HEK293 (cell line): ENCODE measurements at regions not wholly inside any gene's neighbourhood (a gene's known extent, or its start where the extent isn't known, plus 50 kb on each side); places are given as distances from the start of the nearest gene placed in this dataset.
"Not testable (repeated sequence)": the region's sequence is repeated elsewhere in the genome, so short reads cannot be mapped to it uniquely, and the experiment has no call there.

ENCODE experiments used
- CTCF ChIA-PET: fragments of 350-600 bp; formaldehyde crosslinking; extraction: SDS; loops from one replicate; lab custom pipeline; 2021; ENCODE audit warnings: antibody characterized with exemption; lab: Yijun Ruan, JAX
- POLR2A ChIA-PET: fragments of 300-600 bp; formaldehyde crosslinking; extraction: SDS; loops from one replicate; lab custom pipeline; 2020; ENCODE audit warnings: antibody characterized with exemption, inconsistent platforms; lab: Yijun Ruan, JAX
- H3K27ac ChIP-seq: fragments of 200-500 bp; sonication (Bioruptor generic); 2 replicates; pipeline ENCODE4 v1.5.1; 2014; ENCODE audit warnings: low read depth, low read length, control low read depth, inconsistent platforms; ENCODE audit errors: extremely low read depth
- H3K36me3 ChIP-seq, 2 experiments: fragments of 200-500 bp in 1 of 2; sonication (Bioruptor generic) in 1 of 2; 1 replicate in 1 of 2; 2 replicates in 1 of 2; pipeline ENCODE4 v1.5.1; 2014 to 2017; ENCODE audit warnings: inconsistent platforms in 2 of 2, low read length in 2 of 2; ENCODE audit not compliant: control insufficient read depth in 2 of 2, insufficient read depth in 1 of 2
- H3K4me1 ChIP-seq: fragments of 200-500 bp; sonication (Bioruptor generic); 2 replicates; pipeline ENCODE4 v1.5.1; 2014; ENCODE audit warnings: mild to moderate bottlenecking, low read length, inconsistent platforms; ENCODE audit not compliant: control insufficient read depth, insufficient read depth
- H3K4me3 ChIP-seq: 2 replicates; pipeline ENCODE4 v1.5.1; 2011; ENCODE audit warnings: low read depth, mild to moderate bottlenecking, control low read depth, low read length, moderate library complexity
- H3K9me3 ChIP-seq: fragments of 200-500 bp; sonication (Bioruptor generic); 2 replicates; pipeline ENCODE4 v1.5.1; 2014; ENCODE audit warnings: low read depth, low read length, inconsistent platforms; ENCODE audit not compliant: control insufficient read depth, insufficient read depth
- GLIS1 ChIP-seq: fragments of 450-650 bp; formaldehyde crosslinking; IDR thresholded peaks from 2 replicates; pipeline ENCODE4 v1.5.1; 2016; ENCODE audit warnings: missing biosample characterization, missing genetic modification characterization
- MZF1 ChIP-seq: fragments of 450-650 bp; formaldehyde crosslinking; IDR thresholded peaks from 2 replicates; pipeline ENCODE4 v1.5.1; 2017; ENCODE audit warnings: missing biosample characterization, missing genetic modification characterization, borderline replicate concordance
- ZBTB1 ChIP-seq: fragments of 450-650 bp; formaldehyde crosslinking; IDR thresholded peaks from 2 replicates; pipeline ENCODE4 v1.5.1; 2016; ENCODE audit warnings: missing biosample characterization, missing genetic modification characterization
- ZNF341 ChIP-seq: fragments of 450-650 bp; formaldehyde crosslinking; IDR thresholded peaks from 2 replicates; pipeline ENCODE4; 2016; ENCODE audit warnings: low read depth, missing biosample characterization, missing genetic modification characterization
- ZNF530 ChIP-seq: fragments of 450-650 bp; formaldehyde crosslinking; IDR thresholded peaks from 2 replicates; pipeline ENCODE4 v1.5.1; 2016; ENCODE audit warnings: low read depth, missing biosample characterization, missing genetic modification characterization
- ZNF571 ChIP-seq: fragments of 450-650 bp; formaldehyde crosslinking; IDR thresholded peaks from 2 replicates; pipeline ENCODE4 v1.5.0; 2017; ENCODE audit warnings: missing biosample characterization, missing genetic modification characterization
- ZNF664 ChIP-seq: fragments of 450-650 bp; formaldehyde crosslinking; IDR thresholded peaks from 2 replicates; pipeline ENCODE4 v1.5.1; 2016; ENCODE audit warnings: missing biosample characterization, missing genetic modification characterization
- TF ChIP-seq, protein P1 (sequence below): fragments of 450-650 bp; formaldehyde crosslinking; IDR thresholded peaks from 2 replicates; pipeline ENCODE4 v1.5.1; 2016; ENCODE audit warnings: missing biosample characterization, missing genetic modification characterization
- TF ChIP-seq, protein P2 (sequence below): fragments of 450-650 bp; formaldehyde crosslinking; IDR thresholded peaks from 2 replicates; pipeline ENCODE4 v1.5.1; 2017; ENCODE audit warnings: missing biosample characterization, missing genetic modification characterization
- TF ChIP-seq, protein P3 (sequence below): fragments of 450-650 bp; formaldehyde crosslinking; IDR thresholded peaks from 2 replicates; pipeline ENCODE4 v1.5.1; 2017; ENCODE audit warnings: missing biosample characterization, missing genetic modification characterization
- TF ChIP-seq, protein P4 (sequence below): fragments of 450-650 bp; formaldehyde crosslinking; IDR thresholded peaks from 2 replicates; pipeline ENCODE4 v1.5.1; 2016; ENCODE audit warnings: missing biosample characterization, missing genetic modification characterization, borderline replicate concordance

DNA sequence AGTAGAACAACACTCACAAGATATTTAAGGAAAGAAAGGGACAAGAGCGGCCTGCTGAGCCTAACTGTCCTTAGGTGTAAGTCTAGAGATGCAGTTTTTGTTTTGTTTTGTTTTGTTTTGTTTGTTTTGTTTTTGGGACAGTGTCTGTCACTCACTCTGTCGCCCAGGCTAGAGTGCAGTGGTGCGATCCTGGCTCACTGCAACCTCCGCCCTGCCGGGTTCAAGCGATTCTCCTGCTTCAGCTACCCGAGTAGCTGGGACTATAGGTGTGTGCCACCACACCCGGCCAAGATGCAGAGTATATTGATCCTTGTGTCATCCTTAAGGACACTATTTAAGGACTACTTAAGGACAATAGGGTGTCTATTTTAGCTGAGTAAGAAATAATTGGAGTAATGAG lies 84.1 kb upstream of the PARD3 start (continued):
- TF ChIP-seq, protein P1, sequence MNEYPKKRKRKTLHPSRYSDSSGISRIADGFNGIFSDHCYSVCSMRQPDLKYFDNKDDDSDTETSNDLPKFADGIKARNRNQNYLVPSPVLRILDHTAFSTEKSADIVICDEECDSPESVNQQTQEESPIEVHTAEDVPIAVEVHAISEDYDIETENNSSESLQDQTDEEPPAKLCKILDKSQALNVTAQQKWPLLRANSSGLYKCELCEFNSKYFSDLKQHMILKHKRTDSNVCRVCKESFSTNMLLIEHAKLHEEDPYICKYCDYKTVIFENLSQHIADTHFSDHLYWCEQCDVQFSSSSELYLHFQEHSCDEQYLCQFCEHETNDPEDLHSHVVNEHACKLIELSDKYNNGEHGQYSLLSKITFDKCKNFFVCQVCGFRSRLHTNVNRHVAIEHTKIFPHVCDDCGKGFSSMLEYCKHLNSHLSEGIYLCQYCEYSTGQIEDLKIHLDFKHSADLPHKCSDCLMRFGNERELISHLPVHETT (tag by site-specific recombination), result no peak
- TF ChIP-seq, protein P2, sequence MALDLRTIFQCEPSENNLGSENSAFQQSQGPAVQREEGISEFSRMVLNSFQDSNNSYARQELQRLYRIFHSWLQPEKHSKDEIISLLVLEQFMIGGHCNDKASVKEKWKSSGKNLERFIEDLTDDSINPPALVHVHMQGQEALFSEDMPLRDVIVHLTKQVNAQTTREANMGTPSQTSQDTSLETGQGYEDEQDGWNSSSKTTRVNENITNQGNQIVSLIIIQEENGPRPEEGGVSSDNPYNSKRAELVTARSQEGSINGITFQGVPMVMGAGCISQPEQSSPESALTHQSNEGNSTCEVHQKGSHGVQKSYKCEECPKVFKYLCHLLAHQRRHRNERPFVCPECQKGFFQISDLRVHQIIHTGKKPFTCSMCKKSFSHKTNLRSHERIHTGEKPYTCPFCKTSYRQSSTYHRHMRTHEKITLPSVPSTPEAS (tag by site-specific recombination), result no peak

DNA sequence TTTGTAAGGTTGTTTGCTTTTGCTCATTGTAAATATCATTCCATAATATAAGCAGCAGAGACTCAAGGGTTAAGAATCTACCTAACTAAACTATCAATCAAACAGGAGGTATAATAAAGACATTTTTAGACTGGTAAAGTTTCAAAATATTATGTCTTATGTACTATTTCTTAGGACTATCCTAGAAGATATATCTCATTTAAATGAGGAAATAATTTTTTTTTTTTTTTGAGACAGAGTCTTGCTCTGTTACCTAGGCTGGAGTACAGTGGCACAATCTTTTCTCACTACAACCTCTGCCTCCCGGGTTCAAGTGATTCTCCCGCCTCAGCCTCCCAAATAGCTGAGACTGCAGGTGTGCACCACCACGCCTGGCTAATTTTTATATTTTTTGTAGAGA lies 80.9 kb upstream of the PARD3 start:
- ChIA-PET POLR2A (no interaction called here), CTCF (no interaction called here)
- no peaks in the 10 kb centered on the region for H3K4me1 ChIP-seq
- H3K4me3 ChIP-seq, result no peak overlapping the region
- TF ChIP-seq ZBTB1 (tag by site-specific recombination), result no peak
- TF ChIP-seq ZNF664 (tag by site-specific recombination), result peak; percentile 92
- no peaks in the 10 kb centered on the region for H3K9me3 ChIP-seq
- no peak overlapping the region for H3K27ac ChIP-seq
- H3K36me3 ChIP-seq, result no peaks in the 10 kb centered on the region

DNA sequence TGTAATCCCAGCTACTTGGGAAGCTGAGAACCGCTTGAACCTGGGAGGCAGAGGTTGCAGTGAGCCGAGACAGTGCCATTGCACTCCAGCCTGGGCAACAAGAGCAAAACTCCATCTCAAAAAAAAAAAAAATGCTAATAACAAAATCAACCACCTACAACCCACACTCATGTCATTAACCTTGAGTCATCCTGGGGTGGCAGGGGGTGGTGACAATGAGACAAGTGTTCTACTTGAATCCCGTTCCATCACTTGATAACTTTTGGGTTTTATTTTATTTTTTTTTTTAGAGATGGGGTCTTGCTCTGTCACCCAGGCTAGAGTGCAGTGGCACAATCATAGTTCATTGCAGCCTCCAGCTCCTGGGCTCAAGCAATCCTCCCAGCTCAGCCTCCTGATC lies 80.0 kb upstream of the PARD3 start:
- H3K9me3 ChIP-seq, H3K36me3 ChIP-seq, H3K27ac ChIP-seq, H3K4me3 ChIP-seq, CTCF ChIA-PET, H3K4me1 ChIP-seq: not testable (repeated sequence)
- POLR2A ChIA-PET, result interaction anchor here (0.6 kb wide), 1 partner anchor 517 kb away, joined by 5 read pairs; no protein-coding TSS in a partner anchor

DNA sequence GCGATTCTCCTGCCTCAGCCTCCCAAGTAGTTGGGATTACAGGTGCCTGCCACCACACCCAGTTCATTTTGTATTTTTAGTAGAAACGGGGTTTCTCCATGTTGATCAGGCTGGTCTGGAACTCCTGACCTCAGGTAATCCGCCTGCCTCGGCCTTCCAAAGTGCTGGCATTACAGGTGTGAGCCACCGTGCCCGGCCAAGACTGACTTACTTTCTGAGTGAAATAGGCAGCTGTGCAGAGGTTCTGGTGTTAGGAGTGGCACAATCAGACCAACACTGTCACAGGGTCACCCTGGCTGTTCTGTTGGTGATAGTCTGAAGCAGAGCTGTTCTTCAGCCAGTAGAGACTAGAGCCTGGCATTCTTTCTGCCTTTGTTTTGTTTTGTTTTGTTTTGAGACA lies 77.4 kb upstream of the PARD3 start:
- H3K4me3 ChIP-seq, H3K9me3 ChIP-seq, H3K4me1 ChIP-seq, POLR2A ChIA-PET, H3K36me3 ChIP-seq, H3K27ac ChIP-seq: not testable (repeated sequence)
- CTCF ChIA-PET, result interaction anchor here (0.7 kb wide), 1 partner anchor 65 kb away, joined by 3 read pairs; no protein-coding TSS in a partner anchor

DNA sequence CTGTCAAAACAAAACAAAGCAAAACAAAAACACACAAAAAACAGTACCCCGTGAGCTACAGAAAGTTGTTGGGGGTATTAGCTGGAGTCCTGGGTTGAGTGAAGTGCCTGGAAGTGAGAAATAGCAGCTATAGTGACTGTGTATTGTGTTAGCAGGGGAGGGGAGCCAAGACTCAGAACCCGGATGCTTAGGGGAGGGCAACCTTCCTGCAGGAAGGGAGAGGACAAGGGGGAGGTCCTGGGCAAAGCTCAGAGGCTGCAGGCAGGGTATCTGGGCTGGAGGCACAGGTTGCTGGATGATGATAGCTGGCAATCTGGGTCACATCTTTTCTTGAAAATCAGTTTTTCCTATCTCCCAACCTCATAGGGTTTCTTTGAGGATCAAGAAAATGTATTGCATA lies 75.8 kb upstream of the PARD3 start:
- no peaks in the 10 kb centered on the region for H3K36me3 ChIP-seq
- POLR2A ChIA-PET, result no interaction called here
- TF ChIP-seq, protein P3, sequence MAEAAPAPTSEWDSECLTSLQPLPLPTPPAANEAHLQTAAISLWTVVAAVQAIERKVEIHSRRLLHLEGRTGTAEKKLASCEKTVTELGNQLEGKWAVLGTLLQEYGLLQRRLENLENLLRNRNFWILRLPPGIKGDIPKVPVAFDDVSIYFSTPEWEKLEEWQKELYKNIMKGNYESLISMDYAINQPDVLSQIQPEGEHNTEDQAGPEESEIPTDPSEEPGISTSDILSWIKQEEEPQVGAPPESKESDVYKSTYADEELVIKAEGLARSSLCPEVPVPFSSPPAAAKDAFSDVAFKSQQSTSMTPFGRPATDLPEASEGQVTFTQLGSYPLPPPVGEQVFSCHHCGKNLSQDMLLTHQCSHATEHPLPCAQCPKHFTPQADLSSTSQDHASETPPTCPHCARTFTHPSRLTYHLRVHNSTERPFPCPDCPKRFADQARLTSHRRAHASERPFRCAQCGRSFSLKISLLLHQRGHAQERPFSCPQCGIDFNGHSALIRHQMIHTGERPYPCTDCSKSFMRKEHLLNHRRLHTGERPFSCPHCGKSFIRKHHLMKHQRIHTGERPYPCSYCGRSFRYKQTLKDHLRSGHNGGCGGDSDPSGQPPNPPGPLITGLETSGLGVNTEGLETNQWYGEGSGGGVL (tag by site-specific recombination), result peak; percentile 55
- TF ChIP-seq ZNF530 (tag by site-specific recombination) (no peak), GLIS1 (tag by site-specific recombination) (peak; percentile 30; the same call in 1 of the 2 replicates), MZF1 (no peak), ZNF341 (peak; percentile 97), ZNF571 (no peak)
- TF ChIP-seq, protein P4, sequence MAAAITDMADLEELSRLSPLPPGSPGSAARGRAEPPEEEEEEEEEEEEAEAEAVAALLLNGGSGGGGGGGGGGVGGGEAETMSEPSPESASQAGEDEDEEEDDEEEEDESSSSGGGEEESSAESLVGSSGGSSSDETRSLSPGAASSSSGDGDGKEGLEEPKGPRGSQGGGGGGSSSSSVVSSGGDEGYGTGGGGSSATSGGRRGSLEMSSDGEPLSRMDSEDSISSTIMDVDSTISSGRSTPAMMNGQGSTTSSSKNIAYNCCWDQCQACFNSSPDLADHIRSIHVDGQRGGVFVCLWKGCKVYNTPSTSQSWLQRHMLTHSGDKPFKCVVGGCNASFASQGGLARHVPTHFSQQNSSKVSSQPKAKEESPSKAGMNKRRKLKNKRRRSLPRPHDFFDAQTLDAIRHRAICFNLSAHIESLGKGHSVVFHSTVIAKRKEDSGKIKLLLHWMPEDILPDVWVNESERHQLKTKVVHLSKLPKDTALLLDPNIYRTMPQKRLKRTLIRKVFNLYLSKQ, result no peak
- no peaks in the 10 kb centered on the region for H3K9me3 ChIP-seq
- CTCF ChIA-PET, result interaction anchor here (1.1 kb wide), 1 partner anchor 168 kb away, joined by 3 read pairs; no protein-coding TSS in a partner anchor
- no peak overlapping the region for H3K4me3 ChIP-seq
- no peak overlapping the region for H3K27ac ChIP-seq
- H3K4me1 ChIP-seq, result peaks cover 4% of the 10 kb centered on the region; the same call in 1 of the 2 replicates
